Stimulated activated CD4-positive, alpha-beta T cell treated with anti-CD3 and anti-CD28 coated beads, Interleukin-1b, Interleukin-23, amount 100 ng/mL, for 1 hour (primary cell): ENCODE measurements at regions not wholly inside any gene's neighbourhood (a gene's known extent, or its start where the extent isn't known, plus 50 kb on each side); places are given as distances from the start of the nearest gene placed in this dataset.
"Not testable (repeated sequence)": the region's sequence is repeated elsewhere in the genome, so short reads cannot be mapped to it uniquely, and the experiment has no call there.

Experiments used
- DNase-seq, 2 donors: peaks; one replicate each; pipeline ENCODE4 v3.0.0-alpha.2; 2020; ENCODE audit warnings: low read depth in 2 of 2

DNA sequence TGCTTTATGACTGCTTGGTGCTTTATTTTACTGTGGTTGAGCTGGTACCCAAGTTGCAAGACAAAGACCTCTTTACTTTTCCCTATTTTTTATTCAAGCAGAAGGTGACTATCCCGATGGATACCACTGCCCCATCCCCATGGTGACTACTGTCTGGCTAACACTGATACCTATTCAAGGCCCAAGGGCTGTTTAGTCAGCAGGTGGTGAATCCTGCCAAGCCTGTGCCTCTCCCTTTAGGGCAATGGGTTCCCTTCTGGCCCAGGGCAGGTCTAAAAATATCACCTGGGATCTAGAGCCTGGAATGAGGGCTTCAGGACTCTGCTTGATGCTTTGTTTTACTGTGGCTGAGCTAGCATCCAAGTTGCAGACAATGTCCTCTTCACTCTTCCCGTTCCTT, 510.0 kb upstream of the GRAMD2B start:
- DNase-seq, result no peak

GRCh38 chr5:125914471-125914870, 508.7 kb upstream of the GRAMD2B start:
- DNase-seq, result no peak

DNA sequence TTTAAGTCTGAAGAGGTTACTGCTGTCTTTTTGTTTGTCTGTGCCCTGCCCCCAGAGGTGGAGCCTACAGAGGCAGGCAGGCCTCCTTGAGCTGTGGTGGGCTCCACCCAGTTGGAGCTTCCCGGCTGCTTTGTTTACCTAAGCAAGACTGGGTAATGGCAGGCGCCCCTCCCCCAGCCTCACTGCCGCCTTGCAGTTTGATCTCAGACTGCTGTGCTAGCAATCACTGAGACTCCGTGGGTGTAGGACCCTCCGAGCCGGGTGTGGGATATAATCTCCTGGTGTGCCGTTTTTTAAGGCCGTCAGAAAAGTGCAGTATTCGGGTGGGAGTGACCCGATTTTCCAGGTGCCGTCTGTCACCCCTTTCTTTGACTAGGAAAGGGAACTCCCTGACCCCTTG, 499.3 kb upstream of the GRAMD2B start:
- DNase-seq, result not testable (repeated sequence)

DNA sequence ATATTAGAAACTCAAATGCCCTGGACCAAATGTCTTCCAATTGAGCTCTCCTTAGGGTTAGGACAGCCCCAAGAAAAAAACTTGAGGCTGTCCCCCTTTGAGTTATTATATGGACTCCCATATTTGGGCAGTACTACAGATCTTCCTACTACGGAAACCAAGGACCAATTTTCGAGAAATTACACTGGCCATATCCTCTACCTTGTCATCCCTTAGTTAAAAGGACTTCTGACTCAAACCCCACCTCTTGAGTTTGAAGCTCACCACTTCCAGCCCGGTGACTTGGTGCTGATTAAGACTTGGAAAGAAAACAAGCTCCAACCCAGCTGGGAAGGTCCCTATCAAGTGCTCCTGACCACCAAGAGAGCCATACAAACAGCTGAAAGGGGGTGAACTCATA, 497.0 kb upstream of the GRAMD2B start:
- no peak for DNase-seq

- DNase-seq, result no peak
Measured at GRCh38 chr5:125928663-125929062, 494.5 kb upstream of the GRAMD2B start.

- no peak for DNase-seq
Measured at GRCh38 chr5:125950012-125950615, 473.1 kb upstream of the GRAMD2B start.

DNA sequence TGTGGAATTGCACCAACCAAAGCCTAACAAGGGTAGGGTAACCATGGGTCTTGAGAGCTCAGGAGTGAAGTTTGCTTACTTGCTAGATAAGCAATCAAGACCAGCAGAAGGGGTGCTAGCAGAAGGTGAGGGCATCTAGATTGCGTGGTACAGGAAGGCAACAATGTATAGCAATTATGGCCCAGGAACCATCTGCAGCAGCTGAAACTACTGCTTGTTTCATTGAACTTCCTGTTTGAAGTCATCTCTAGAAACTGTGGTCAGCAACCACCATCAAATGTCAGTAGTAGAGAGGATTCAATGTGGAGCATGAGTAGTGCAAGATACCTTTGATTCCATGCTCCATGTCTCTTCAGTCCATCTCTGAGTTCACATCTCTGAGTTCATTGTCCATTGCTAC, 462.1 kb upstream of the GRAMD2B start:
- no peak for DNase-seq

DNA sequence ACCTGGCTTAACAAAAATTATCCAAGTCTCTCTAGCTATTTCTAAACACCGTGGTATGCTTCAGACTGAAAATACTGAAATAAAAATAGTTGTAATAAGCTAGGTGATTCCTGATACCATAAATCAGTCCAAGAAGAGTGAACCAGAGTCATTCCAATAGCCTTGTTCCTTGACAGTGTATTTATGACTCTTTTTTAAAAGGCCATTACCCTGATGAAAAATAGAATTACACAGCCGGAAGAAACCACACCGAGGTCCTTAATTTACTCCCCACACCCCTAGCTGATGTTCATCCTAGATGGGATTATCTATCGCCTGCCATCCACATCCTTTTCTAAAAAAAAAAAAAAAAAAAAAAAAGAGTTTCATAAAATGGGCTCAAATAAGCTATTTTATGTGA, 457.6 kb upstream of the GRAMD2B start:
- no peak for DNase-seq

DNA sequence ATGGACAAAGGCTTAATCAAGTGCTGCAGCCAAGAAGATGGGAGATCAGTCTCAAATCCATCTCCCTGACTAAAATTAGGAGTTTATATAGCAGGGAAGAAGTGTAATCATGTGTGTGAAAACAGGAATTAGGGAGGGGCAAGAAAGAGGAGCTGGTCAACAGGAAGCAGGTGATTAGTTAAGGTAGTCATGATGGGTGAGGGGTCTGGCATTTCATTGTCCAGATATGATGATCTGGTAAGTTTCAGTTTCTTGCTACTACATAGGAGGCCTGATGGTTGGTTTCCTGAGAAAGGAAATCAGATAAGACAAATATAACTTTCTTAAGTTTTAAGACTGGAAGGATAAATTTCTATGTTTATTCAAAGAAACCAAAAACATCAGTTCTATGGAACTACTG, 455.6 kb upstream of the GRAMD2B start:
- no peak for DNase-seq

GRCh38 chr5:125969011-125969813, 454.0 kb upstream of the GRAMD2B start:
- DNase-seq, result no peak

DNA sequence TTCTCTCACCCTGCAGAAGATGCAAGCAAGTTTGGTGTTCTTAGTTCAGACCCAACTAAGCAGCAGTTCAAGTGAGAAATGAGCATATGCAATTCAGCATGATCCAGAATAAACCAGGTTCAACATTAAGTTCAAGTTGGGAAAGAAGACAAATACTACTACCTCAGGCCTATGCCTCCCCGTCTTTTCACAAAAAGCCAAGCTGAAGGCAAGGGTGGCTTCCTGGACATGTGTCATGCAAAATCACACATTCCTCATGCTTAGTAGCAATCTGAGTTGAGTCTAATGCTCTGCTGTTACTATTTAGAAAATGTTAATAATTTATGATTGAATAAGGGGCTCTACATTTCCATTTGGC, 453.4 kb upstream of the GRAMD2B start:
- no peak for DNase-seq

DNA sequence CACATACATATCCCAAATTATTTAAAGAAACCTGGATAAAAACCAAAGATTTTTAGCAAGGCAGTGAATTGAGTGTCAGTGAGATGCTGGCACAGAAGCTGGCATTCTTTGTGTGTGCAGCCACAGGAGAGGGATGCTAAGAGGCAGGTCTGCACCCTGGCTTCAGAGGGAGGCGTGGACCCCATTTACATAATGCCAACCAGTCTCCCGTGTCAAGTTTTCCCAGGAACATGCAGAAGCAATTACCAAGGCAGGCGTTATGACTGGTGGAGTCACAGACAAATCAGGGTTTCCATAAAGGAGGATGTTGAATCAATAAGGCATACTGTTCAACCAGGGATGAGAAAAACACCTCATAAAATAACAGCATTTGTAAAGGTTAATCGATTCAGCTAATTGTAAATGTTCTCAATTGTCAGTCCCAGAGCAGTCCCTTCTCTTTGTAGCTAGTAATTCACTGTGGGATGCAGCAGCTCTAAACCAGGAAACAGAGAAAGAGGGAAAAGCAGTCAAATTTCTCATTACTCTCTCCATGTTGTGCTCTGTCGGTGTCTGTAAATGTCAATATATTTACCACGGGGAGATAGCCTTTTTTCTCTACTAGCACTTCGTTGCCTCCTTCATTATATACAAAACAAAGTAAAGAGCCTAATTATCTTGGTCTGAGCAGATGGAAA, 452.4 kb upstream of the GRAMD2B start:
- DNase-seq, result no peak

DNA sequence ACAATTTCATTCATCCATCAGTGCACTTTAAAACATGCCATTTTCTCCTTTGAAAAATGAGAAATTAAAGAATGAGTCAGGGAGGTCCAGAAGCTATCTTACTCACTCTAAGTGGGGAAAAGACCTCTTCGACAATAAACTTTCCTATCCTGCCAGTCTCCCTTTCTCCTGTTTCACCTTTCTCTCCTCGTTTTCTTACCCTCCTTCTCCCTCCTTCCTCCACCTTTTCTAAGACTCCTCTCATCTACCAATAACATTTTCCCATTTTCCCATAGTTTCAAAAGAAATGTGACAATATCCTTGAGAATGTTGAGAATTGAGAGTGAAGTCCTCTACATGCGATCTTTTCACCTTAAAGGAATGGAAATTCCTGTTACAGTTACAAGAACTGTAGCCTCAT, 450.5 kb upstream of the GRAMD2B start:
- no peak for DNase-seq

DNA sequence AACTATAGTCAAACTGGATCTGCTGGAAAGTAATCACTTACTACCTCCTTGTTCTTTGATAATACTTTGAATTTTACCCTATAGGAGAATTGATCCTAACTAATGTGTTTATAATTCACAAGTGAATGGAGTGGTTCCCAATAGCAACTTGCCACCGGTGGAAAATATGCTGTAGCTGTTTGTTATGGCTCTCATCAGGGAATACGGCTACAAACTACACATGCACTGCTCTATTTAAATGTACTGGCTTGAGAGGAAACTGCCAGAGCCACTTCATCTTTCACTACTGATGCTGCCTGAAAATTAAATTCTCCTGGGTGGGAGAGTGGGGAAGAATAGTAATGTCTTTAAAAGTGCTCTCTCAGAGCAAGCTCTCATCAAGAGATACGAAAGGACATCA, 448.5 kb upstream of the GRAMD2B start:
- DNase-seq, result no peak

DNA sequence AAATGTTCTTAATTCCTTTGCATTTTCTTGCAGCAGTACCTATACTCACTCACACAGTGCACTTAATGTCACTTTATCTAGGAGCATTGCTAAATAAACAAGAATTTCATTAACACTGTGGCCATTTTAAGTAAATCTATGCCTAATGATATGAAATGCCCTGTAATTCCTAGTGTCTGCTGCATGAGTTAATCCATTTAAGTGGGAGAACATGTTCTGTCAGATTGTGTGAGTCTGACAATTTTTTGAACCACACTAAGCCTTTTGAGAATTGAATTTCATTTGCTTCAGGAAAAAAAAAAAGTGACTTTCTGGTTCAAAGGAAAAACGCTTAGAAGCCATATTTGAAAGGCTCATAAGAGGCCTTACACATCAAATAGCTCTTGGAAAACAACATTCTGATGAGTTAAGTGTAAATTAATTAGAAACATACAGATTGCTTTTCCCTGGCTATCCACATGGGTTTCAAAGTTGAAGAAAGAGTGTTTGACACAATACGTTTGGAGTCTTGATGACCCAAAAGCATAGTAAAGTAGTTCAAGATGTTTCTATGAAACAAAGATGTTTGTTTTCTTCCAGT, 446.7 kb upstream of the GRAMD2B start:
- DNase-seq, result no peak

DNA sequence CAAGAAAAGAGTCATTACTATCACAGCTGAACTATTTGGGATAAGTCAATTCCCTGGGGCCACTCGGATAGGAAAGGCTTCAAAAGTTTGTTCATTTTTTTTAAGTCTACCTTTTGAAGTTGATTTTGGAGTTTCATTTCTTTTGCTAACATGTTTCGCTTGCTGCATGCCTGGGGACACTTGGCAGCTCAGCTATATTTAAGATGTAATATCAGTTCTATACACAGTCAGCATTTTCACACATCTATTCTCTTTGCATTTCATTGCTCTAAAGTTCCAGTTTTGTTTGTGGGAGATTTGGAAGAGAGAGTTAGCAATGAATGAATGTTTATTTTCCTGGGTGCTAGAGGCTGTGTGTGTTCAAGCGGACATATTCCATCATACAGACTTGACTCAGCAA, 445.2 kb upstream of the GRAMD2B start:
- no peak for DNase-seq

DNA sequence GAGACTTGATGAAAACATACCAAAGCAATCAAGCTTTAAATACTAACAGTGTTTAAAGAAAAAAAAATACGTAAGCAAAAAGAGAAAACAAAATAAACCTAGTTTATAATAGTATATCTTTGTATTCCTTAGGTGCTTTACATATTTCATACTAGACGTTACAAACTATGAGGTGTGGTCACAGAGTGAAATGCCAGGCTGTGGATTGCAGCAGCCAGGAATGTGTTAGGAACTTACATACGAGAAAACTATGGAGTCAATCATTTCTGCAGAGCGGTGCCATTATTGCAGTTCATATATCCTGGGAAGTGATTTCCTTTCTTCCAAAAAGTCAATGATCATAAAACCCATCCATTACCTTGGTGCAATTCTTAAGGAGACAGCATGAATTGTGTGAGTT, 443.6 kb upstream of the GRAMD2B start:
- DNase-seq, result no peak

- DNase-seq, result no peak
Measured at GRCh38 chr5:125981016-125981415, 442.2 kb upstream of the GRAMD2B start.

GRCh38 chr5:125987677-125988255, 435.4 kb upstream of the GRAMD2B start:
- DNase-seq, result no peak

DNA sequence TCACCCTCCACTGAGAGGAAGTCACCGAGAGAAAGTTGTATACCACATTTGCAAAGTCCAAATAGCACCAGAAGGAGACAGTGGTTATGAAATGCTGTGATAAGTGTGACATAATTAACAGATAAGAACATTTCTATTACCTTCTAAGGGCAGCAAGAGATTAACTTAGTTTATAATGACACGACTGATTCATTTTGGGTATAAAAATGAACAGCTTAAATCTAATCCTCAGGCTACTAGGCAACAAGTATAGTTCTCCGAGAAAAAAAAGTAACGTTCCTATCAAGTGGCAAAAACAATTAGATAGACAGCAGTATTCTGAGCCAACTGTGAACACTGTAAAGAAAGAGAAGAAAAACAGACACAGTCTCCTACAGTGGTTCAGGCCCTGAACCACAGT, 431.2 kb upstream of the GRAMD2B start:
- DNase-seq, result no peak

GRCh38 chr5:125999271-126000030, 423.8 kb upstream of the GRAMD2B start:
- not testable (repeated sequence) for DNase-seq

DNA sequence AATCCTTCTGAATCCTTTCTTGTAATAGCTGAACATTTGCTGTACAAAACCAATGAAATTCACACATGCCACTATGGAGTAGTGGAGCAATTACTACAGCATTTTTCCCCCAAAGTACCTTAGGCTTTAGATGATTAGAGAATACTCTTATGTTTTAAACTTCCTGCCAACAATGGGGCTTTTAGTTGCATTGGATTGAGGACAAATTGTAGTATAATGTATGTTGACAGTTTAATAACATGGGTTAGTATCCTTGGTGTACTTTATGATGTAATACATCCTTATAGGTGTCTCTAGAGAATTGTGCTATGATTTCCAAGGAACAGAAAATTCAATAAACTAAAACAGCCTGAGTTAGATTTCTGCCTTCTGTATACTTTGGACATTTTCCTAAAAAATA, 422.7 kb upstream of the GRAMD2B start:
- DNase-seq, result no peak
